Activated naive CD8-positive, alpha-beta T cell treated with anti-CD3 and anti-CD28 coated beads, Interleukin-2, amount 50 U/mL, for 24 hours (primary cell): ENCODE measurements at regions not wholly inside any gene's neighbourhood (a gene's known extent, or its start where the extent isn't known, plus 50 kb on each side); places are given as distances from the start of the nearest gene placed in this dataset.

Experiments used
- ATAC-seq: fragments of 150-1000 bp; cut with Tn5 transposase; one replicate; pipeline ENCODE4 v1.10.0; 2021
- DNase-seq: peaks from one replicate; pipeline ENCODE4 v3.0.0; 2021
- H3K27ac Mint-ChIP-seq: one replicate; pipeline ENCODE4 v1.8.0; 2021; ENCODE audit warnings: mild to moderate bottlenecking, mixed read lengths
- H3K27me3 Mint-ChIP-seq: one replicate; pipeline ENCODE4 v1.8.0; 2021; ENCODE audit warnings: mixed read lengths
- H3K36me3 Mint-ChIP-seq: one replicate; pipeline ENCODE4 v1.8.0; 2021; ENCODE audit warnings: low read depth, mixed read lengths
- H3K4me1 Mint-ChIP-seq: one replicate; pipeline ENCODE4 v1.8.0; 2021; ENCODE audit warnings: mixed read lengths
- H3K4me3 Mint-ChIP-seq: one replicate; pipeline ENCODE4 v1.8.0; 2021; ENCODE audit warnings: mild to moderate bottlenecking, moderate library complexity, mixed read lengths
- H3K9me3 Mint-ChIP-seq: one replicate; pipeline ENCODE4 v1.8.0; 2021; ENCODE audit warnings: mixed read lengths

DNA sequence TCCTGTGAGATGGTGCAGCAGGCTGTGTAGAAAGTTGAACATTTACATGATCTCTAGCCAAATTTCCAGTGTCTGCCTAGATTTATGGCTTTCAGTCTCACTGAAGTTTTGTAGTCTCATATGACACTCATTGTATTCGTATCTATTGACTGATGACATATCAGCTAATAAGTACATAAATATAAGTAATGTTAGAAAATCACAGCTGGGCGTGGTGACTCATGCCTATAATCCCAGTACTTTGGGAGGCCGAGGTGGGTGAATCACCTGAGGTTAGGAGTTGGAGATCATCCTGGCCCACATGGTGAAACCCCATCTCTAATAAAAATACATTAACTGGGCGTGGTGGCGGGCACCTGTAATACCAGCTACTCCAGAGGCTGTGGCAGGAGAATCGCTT, 54.7 kb upstream of the HTR2A start:
- H3K4me3 Mint-ChIP-seq: no peak overlapping the region
- no peaks in the 10 kb centered on the region for H3K36me3 Mint-ChIP-seq
- ATAC-seq: no peak
- peaks cover 1% of the 10 kb centered on the region for H3K27me3 Mint-ChIP-seq
- H3K27ac Mint-ChIP-seq: no peak overlapping the region
- DNase-seq: no peak
- peaks cover 1% of the 10 kb centered on the region for H3K4me1 Mint-ChIP-seq
- no peaks in the 10 kb centered on the region for H3K9me3 Mint-ChIP-seq

DNA sequence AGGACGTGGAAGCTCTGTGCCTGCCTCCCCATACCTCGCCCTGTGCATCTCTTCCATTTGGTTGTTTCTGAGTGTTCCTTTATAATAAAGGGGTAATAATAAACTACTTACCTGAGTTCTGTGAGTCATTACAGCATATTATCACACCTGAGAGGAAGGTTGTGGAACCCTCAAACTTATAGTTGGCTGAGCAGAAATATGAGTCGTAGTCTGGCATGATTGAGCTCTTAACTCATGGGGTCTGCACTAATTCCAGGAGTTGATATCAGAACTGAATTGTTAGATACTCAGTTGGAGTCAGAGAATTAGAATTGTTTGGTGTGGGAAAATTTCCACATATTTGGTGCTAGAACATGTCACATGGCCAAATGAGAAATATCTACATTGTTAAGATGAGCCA, 52.4 kb upstream of the HTR2A start:
- ATAC-seq: no peak
- Mint-ChIP-seq H3K27ac (no peak overlapping the region), H3K4me1 (peaks cover 1% of the 10 kb centered on the region), H3K4me3 (no peak overlapping the region), H3K27me3 (peaks cover 1% of the 10 kb centered on the region), H3K9me3 (peaks cover 8% of the 10 kb centered on the region), H3K36me3 (no peaks in the 10 kb centered on the region)
- no peak for DNase-seq

DNA sequence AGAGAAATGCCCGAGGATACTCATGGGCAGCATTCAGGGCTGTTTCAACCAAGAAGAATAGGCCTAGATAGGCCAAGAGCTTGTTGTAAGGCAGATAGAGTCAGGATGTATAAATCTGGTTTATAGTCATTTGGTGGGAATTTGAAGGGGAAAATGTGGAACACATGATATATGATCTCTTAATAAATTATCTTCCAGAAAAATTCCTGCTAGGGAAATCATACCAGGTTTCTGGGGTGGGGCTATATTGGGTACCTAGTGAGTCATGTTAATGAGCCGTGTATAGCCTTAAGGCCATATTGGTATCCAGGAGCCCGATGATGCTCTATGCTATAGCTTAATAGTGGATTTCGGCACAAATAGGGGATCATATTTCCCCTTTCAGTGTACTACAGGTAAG, 51.5 kb upstream of the HTR2A start:
- H3K4me3 Mint-ChIP-seq: no peak overlapping the region
- DNase-seq (no peak), ATAC-seq (no peak)

DNA sequence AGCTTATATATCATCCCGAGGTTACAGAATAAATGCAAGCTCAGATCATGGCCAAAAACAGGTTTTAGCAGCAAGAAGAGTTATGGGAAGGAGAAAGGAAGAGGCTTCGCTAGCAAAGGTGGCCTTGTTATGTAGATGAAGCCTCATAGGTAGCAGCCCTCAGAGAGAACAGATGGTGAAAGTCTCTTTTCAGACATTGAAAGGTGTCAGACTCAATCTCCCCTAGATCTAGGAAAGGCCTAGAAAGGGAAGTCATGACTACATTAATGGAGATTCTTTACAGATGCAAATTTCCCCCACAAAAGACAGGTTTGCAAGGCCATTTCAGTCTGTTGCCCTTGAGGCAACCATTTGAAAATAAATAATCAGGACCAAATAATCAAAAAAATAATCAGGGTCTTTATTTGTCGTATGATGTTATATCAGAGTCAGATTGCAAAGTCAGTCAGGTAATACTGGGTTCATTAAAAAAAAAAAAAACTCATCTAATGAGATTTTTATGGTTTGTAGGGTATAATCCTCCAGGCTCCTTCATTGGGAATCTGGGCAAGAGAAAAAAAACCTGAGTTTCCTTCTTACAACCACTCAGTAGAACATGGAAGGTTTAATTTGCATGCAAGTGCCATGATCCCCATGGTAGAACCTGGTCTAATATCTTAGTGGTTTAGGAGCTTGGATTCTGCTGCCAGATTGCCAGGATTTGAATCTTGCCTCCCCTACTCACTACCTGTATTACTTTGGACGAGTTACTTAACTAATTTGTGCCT, 50.8 kb upstream of the HTR2A start:
- Mint-ChIP-seq H3K4me1 (peaks cover 1% of the 10 kb centered on the region), H3K27ac (no peak overlapping the region), H3K27me3 (no peaks in the 10 kb centered on the region), H3K36me3 (no peaks in the 10 kb centered on the region), H3K4me3 (no peak overlapping the region), H3K9me3 (peaks cover 8% of the 10 kb centered on the region)
- ATAC-seq: no peak
- DNase-seq: no peak

More for the DNA sequence above, 51.5 kb upstream of the HTR2A start:
- H3K4me1 Mint-ChIP-seq: peaks cover 1% of the 10 kb centered on the region
- peaks cover 8% of the 10 kb centered on the region for H3K9me3 Mint-ChIP-seq
- no peak overlapping the region for H3K27ac Mint-ChIP-seq
- no peaks in the 10 kb centered on the region for H3K36me3 Mint-ChIP-seq
- H3K27me3 Mint-ChIP-seq: no peaks in the 10 kb centered on the region
